DMS153 treated with DMSO at 0.1 percent for 48 hours (cell line): ENCODE measurements at regions not wholly inside any gene's neighbourhood (a gene's known extent, or its start where the extent isn't known, plus 50 kb on each side); places are given as distances from the start of the nearest gene placed in this dataset.
"Not testable (repeated sequence)": the region's sequence is repeated elsewhere in the genome, so short reads cannot be mapped to it uniquely, and the experiment has no call there.

Source experiments
- DNase-seq: peaks from one replicate; lab custom pipeline; 2025; ENCODE audit not compliant: unreplicated experiment; lab: John Stamatoyannopoulos, UW

DNA sequence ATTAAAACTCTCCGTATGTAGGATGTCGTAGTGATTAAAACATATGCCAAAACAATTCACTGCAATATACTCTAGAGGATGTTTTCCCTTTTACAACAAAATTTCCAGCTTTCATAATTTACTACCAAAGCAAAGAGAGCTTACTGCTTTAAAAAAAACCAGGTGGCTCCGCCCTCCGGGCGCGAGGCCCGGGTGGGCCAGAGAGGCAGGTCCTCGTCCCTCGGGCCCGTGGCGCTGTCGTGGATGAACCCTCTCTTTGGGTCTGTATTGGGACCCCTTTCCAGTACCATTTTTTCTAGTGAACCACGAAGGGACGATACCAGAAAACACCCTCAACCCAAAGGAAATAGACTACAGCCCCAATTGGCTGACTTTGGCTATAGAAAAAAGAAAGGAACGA lies 698.5 kb downstream of the C6orf118 start:
- not testable (repeated sequence) for DNase-seq

DNA sequence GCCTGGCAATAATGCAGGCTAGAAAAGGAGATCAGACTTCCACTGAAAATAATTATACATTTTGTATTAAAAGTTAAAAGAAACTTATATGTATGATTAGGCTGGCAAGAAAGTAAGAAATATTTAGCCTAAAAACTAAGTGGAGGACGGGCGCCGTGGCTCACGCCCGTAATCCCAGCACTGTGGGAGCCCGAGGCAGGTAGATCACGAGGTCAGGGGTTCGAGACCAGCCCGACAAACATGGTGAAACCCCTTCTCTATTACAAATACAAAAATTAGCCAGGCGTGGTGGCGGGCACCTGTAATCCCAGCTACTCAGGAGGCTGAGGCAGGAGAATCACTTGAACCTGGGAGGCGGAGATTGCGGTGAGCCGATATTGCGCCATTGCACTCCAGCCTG lies 707.0 kb downstream of the C6orf118 start:
- DNase-seq = not testable (repeated sequence)

GRCh38 chr6:164581563-164581962 lies 727.8 kb downstream of the C6orf118 start:
- no peak for DNase-seq

DNA sequence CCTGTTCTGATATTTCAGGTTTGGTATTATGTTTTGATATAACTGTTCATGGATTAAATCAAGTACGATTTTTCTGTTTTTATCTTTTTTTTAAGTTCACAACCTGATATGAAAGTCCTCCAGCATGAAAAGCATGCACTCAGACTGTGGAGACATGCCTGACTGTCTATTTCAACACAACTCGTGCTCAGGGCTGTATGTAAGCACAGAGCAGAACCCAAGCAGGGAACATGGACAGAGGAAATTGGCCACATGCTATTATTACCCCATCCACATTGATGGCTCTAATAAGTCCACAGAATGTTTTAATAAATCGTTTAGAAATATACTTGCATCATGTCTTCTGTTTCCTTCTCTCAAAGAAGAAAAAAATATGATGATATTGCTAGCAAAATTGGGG lies 730.4 kb downstream of the C6orf118 start:
- no peak for DNase-seq

DNA sequence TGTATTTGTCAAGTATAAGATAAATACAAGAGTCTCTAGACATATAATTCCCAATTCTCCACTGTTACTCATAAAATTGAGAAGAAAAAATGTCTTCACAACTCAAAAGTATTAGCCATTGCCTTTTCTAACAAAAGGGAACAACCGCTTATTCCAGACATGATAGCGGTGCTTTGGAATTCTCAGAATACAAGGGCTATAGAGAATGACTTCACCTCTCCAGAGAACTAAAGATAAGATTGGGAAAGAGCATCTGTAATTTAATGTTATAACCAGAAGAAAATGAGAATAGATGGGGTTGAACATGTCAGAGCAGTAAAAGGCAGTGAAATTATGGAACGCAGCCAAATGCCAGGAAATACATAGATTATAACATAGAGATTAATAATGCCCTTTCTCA lies 730.8 kb downstream of the C6orf118 start:
- DNase-seq = no peak

DNA sequence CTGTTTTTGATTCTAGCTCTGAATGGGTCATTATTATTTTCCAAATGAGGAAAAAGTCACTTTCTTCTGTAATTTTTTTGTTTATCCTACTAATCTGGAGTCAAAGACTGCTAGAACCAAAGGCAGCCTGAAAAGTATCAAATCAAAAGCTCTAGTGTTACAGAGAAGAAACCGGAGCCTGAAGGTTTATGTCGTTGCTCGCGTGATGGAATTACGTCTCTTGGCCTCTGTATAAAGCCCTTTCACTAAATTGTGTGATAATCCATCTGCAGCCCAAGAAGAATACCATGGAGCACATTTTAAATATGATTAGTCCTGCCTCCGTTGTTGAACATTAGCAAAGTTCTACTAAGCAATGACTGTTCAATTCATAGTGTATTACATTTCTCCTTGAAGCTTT lies 738.6 kb downstream of the C6orf118 start:
- DNase-seq = no peak

GRCh38 chr6:164569509-164569908 lies 739.9 kb downstream of the C6orf118 start:
- no peak for DNase-seq

- DNase-seq = no peak
Observed at GRCh38 chr6:164563924-164564323, 745.5 kb downstream of the C6orf118 start.

GRCh38 chr6:164561656-164562055 lies 747.7 kb downstream of the C6orf118 start:
- no peak for DNase-seq

DNA sequence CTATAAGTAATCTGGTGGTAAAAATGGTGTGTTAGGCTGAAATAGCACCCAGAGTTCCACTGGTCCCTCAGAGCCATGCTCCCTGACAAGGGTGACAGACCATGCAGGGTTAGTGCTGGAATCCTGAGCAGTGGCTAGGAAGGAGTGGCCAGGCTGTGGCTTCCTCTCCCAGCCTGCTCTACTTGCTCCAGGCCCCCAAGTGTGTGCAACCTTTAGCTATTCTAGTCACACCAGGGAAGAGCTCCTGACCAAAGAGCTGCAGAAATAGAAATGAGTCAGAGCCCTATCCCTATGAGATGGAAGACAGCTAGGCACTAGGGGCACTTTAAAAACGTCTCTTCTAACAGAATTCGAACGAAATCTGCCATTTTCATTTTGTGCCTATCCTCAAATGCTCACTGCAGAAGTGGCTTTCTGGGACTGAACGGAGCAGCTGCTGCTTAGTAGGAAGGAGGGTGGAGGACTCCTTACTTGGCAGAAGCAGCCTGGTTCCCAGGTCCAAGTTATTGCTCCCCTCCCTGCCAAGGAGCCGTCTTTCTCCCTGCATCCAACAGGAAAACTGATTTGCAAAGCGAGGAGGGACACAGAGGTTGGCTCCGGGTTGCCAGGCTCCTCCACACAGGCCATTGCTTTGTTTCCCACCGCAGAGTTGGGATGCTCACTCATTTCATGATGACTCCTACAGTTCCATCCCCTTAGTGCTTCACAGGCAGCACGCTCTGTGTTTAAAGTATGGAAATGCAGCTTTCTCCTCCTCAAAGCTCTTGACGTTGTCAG lies 754.5 kb downstream of the C6orf118 start:
- DNase-seq = no peak

- DNase-seq = no peak
Observed at GRCh38 chr6:164554226-164554625, 755.2 kb downstream of the C6orf118 start.

- no peak for DNase-seq
Observed at GRCh38 chr6:164551706-164552105, 757.7 kb downstream of the C6orf118 start.

DNA sequence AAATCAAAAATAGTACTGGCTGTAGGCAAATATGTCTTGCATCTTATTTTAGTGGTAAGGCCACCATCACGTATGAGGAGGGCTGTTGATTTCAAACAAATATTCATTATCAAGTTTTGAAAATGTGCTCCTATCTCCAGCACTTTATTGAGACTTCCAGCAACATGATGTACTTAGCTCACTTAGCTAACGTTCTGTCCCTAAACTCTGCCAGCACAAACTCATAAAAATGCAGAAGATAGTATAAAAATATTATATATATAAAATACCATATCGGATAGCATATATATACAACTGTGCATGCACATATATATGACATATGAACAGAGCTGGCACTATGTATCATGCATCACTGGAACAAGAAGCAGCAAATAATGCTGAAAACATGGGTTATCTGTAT lies 762.3 kb downstream of the C6orf118 start:
- DNase-seq = no peak

- no peak for DNase-seq
Observed at GRCh38 chr6:164546263-164546662, 763.1 kb downstream of the C6orf118 start.

DNA sequence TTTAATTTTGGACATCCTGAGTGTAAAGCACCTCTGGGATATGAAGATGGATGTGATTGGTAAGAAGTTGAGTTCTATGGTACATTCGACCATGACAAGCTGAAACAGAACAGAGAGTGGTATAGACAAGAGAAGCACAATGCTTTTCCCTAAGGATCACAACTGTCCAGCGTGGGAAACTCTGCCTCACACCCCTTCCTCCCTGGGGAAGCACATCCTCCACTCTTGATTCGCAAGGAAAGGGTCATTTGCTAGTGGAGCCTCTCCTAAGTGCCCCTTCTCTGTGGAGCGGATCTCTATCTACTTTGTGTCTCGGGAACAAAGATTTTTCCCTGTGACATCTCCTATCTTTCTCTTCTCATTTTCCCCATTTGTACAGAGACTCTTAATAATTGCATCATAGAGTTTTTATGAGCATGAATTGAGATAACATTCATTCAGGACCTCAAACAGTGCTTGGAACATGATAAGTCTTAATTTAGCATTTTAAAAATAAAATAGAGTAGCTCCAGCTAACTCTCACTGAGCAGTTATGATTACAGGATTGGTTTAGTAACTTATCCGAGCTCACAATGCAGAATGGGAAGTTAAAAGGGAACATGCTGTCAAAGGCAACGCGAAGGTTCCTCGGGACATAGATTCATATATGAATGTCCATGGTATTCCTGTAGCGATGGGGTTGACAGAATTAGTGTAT lies 775.2 kb downstream of the C6orf118 start:
- DNase-seq = no peak

GRCh38 chr6:164533045-164533362 lies 776.4 kb downstream of the C6orf118 start:
- no peak for DNase-seq

DNA sequence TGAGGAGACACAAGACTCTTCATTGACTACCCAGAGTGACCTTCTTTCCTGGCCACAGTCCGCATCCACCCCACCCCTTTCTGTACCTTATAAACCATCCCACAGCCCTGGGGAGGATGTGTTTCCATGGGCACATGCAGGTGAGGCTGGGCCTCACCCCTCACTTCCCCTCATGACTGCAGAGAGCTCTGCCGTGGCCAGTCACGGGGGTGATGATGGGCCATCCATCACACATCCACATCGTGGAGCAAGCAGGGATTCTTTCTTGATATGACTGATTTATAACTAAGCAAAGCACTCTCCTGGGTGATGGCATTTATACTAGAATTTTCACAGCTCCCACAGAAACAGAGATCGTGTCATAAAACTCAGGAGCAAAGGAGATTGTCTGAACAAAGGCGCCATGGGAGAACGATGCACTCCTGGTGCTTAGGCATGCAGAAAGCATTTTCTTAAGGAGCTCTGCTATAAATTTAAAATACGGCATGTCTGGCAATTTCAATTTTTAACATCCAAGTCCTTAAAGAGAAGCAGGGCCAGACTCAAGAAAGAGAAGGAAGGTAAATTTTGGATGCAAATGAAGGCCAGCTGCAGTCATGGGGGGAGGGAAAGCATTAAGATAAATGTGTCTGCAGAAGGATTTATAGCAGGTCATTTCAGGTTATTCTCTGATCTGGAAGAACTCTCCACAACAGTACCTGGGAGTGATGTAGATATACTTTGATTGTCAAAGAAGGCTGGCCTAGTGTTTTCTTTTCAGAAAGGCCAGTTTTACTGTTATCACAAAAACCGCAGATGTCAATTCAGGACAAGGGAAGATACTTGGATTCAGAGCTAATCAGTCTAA lies 777.0 kb downstream of the C6orf118 start:
- DNase-seq = no peak

- no peak for DNase-seq
Observed at GRCh38 chr6:164531736-164532135, 777.7 kb downstream of the C6orf118 start.

DNA sequence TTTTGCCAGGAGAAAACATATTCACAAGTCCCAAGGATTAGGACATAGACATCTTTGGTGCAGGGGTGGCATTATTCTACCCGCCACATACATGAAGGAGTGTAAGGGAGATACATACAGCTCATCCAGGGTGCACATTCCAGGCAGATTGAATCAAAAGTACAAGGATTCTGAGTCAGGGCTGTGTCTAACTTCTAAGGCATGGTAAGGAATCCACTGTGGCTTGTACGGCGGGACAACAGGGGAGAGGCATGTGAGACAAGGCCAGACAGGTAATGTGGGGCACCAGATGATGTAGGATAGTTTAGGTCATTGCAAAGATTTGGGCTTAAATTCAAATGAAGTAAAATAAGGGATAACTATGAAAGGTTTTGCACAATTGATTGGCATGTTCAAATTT lies 780.9 kb downstream of the C6orf118 start:
- DNase-seq = no peak

DNA sequence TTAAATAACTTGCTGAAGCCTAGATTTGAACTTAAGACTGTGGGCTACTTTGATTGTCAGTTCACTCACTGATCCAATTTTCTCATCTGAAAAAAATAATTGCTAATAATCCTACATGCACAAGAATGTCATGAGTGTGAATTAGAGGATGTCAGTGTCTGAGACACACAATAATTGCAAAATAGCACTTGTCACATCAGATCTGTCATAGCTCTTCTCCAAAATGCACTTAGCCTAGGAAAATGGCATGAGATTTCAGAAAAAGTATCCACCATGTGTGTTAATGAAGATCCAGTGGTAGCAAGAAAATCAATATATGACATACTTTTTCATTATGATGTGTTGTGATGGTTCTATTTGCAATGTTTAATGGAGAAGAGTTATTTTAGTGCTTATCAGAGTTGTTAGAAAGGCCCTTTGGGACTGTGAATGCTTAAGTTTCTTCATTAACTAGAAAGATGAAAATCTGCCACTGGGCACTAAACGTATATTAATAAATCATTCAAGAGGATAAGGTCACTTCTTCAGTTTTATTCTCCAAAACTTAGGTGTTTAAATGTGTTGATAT lies 786.2 kb downstream of the C6orf118 start:
- no peak for DNase-seq

DNA sequence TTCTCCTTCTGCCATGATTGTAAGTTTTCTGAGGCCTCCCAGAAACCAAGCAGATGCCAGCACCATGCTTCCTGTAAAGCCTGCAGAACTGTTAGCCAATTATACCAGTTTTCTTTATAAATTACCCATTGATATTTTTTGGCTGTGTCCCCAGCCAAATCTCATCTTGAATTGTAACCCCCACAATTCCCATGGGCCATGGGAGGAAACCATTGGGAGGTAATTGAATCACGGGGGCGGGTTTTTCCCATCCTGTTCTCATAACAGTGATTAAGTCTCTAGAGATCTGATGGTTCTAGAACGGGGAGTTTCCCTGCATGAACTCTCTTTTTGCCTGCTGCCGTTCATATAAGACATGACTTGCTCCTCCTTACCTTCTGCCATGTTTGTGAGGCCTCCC lies 788.5 kb downstream of the C6orf118 start:
- no peak for DNase-seq
